ENCODE measurements at regions not wholly inside any gene's neighbourhood (a gene's known extent, or its start where the extent isn't known, plus 50 kb on each side); places are given as distances from the start of the nearest gene placed in this dataset.

GRCh38 chr6:27617046-27617687 lies 144.3 kb upstream of the ZNF184 start:
- Mint-ChIP-seq H3K36me3 (ENCODE audit: insufficient read depth in 1 of 3, low read depth in 3 of 3) (no peaks in the 10 kb centered on the region), H3K27me3 (ENCODE audit: low read depth) (peaks cover 14% of the 10 kb centered on the region), H3K27ac (no peak overlapping the region), H3K9me3 (peaks cover 0 to 4% of the 10 kb centered on the region in 2 experiments; a peak in 2 of 5 replicates), H3K4me3 (peak overlapping the region; percentile 91 to 99), H3K4me1 (peaks cover 8% of the 10 kb centered on the region in 2 experiments)
- Histone ChIP-seq H3K9me3 (ENCODE audit: control insufficient read depth, low read depth, low read length) (no peaks in the 10 kb centered on the region), H3K4me2 (ENCODE audit: insufficient read depth, insufficient read length, low read length) (peak overlapping the region; percentile 88), H2BK120ac (ENCODE audit: low read depth, low read length, poor library complexity, severe bottlenecking) (no peak overlapping the region), H2BK12ac (ENCODE audit: insufficient read length, low read depth, low read length) (no peak overlapping the region), H4K5ac (ENCODE audit: insufficient read length, low read depth, low read length) (no peak overlapping the region), H3K18ac (ENCODE audit: insufficient read length, low read depth, low read length) (no peak overlapping the region), H3K79me1 (ENCODE audit: insufficient read depth, low read depth, low read length, poor library complexity, severe bottlenecking) (no peaks in the 10 kb centered on the region), H3K27ac (ENCODE audit: insufficient read length, low read depth, low read length) (no peak overlapping the region), H3K27me3 (ENCODE audit: insufficient read depth, low read length) (no peaks in the 10 kb centered on the region), H2AK5ac (ENCODE audit: insufficient read length, low read length) (no peak overlapping the region), H2BK20ac (ENCODE audit: low read depth, low read length, poor library complexity, severe bottlenecking) (no peak overlapping the region), H3K4me1 (ENCODE audit: insufficient read depth, low read length) (no peaks in the 10 kb centered on the region), H3T11ph (ENCODE audit: low read length) (no peak overlapping the region), H2BK5ac (ENCODE audit: insufficient read length, low read length) (no peak overlapping the region), H4K91ac (ENCODE audit: insufficient read length, low read depth, low read length) (no peak overlapping the region), H3K79me2 (ENCODE audit: insufficient read depth, low read length) (no peaks in the 10 kb centered on the region), H4K20me1 (ENCODE audit: control insufficient read depth, insufficient read depth, insufficient read length) (no peaks in the 10 kb centered on the region), H4K8ac (replicated peaks; ENCODE audit: insufficient read length, low read depth, low read length) (no peak overlapping the region), H3K14ac (ENCODE audit: insufficient read depth, low read length) (no peak overlapping the region), H3K23me2 (ENCODE audit: insufficient read length, low read depth, low read length, poor library complexity, severe bottlenecking) (peaks cover 11% of the 10 kb centered on the region), H3K56ac (ENCODE audit: insufficient read length, low read depth, low read length) (no peak overlapping the region), H2AFZ (ENCODE audit: low read length) (peak overlapping the region; percentile 94), H3K4ac (ENCODE audit: low read depth, low read length) (no peak overlapping the region), H2BK15ac (ENCODE audit: low read depth, low read length) (no peak overlapping the region), H3K23ac (ENCODE audit: insufficient read length, low read depth, low read length) (no peak overlapping the region), H3K9ac (ENCODE audit: extremely low read depth, insufficient read length, low read length) (peak overlapping the region; percentile 74)
- whole genome bisulfite sequencing (ENCODE audit: extremely low coverage, insufficient read length, low lambda C conversion rate), result no CpG with 5 or more reads among the region's 18 CpGs
- no peak for DNase-seq
- TF ChIP-seq CTCF (conservative IDR thresholded peaks at IDR 0.05), result no peak
